ENCODE measurements at regions not wholly inside any gene's neighbourhood (a gene's known extent, or its start where the extent isn't known, plus 50 kb on each side); places are given as distances from the start of the nearest gene placed in this dataset.
"Not testable (repeated sequence)": the region's sequence is repeated elsewhere in the genome, so short reads cannot be mapped to it uniquely, and the experiment has no call there.

DNA sequence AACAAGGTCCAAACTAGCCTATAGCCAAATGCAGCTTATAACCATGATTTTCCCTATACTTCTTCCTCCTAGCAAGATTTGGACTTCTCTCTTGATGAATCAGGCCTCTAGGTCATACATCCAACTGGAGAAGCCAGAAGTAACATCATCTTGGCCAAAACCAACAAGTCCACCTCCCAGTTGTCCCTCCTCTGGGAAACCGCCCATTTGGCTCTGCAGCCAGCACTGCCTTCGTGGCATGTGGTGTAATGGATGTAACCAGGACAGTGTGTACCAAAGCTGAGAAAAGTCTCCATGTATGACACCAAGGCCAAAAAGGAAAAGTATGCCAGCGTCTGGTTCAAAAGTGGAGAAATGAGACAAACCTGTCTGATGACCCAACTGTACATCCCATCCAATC lies 59.3 kb upstream of the VASH1 start:
- no peak for DNase-seq

- no peak for DNase-seq
Measured at GRCh38 chr14:76705214-76705613, 56.1 kb upstream of the VASH1 start.

DNA sequence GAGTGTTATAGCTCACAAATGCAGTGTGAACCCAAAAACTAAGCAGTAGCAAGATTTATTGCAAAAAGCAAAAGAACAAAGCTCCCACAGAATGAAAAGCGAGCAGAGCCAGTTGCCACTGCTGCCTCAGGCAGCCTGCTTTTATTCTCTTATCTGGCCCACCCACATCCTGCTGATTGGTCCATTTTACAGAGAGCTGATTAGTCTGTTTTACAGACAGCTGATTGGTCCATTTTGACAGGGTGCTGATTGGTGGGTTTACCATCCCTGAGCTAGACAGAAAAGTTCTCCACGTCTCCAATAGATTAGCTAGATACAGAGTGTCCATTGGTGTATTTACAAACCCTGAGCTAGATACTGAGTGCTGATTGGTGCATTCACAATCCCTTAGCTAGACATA lies 55.1 kb upstream of the VASH1 start:
- DNase-seq = not testable (repeated sequence)

DNA sequence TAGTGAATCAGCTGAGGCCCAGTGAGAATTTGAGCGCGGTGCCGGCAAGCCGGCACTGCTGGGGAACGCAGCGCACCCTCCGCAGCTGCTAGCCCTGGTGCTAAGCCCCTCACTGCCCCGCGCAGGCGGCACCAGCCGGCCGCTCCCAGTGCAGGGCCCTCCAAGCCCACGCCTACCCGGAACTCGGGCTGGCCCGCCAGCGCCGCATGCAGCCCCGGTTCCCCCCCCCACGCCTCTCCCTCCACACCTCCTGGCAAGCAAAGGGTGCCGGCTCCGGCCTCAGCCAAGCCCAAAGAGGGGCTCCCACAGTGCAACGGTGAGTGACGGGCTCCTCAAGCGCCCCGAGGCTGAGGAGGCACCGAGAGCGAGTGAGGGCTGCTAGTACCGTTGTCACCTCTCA lies 54.5 kb upstream of the VASH1 start:
- DNase-seq = no peak

- no peak for DNase-seq
Measured at GRCh38 chr14:76708028-76708427, 53.2 kb upstream of the VASH1 start.

DNA sequence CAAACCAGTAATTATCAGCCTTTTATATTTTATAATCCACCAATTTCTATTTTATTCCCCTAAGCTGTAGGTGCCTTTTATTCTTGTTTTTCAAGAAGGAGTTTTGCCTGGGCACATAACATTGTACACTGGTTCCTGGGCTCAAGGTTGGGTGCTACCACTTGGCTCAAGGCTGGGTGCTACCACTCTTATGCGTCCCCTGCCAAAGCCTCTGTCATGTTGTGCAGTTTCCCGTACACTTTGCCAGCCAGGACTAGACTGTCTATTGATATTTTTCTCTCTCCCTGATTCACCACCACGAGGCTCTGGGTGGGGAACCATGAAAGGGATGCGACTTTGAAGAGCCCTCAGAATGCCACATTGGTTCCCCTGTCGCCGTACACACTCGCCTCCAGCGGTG lies 52.5 kb upstream of the VASH1 start:
- no peak for DNase-seq

- no peak for DNase-seq
Measured at GRCh38 chr14:76710056-76711010, 50.9 kb upstream of the VASH1 start.
